ENCODE measurements at regions not wholly inside any gene's neighbourhood (a gene's known extent, or its start where the extent isn't known, plus 50 kb on each side); places are given as distances from the start of the nearest gene placed in this dataset.
"Not testable (repeated sequence)": the region's sequence is repeated elsewhere in the genome, so short reads cannot be mapped to it uniquely, and the experiment has no call there.

GRCh38 chr2:3899536-3900155 lies 196.3 kb downstream of the DCDC2C start:
- no peaks in the 10 kb centered on the region for H3K9me3 ChIP-seq (ENCODE audit: insufficient read depth, low read length, severe bottlenecking)
- peaks cover 4% of the 10 kb centered on the region; the same call in 1 of the 2 replicates for H3K4me1 ChIP-seq (ENCODE audit: insufficient read depth, low read length)
- no peak overlapping the region for H3K4me2 ChIP-seq (ENCODE audit: insufficient read depth, low read length)
- H4K20me1 ChIP-seq (ENCODE audit: insufficient read depth, low read length), result no peaks in the 10 kb centered on the region
- TF ChIP-seq, protein P1, sequence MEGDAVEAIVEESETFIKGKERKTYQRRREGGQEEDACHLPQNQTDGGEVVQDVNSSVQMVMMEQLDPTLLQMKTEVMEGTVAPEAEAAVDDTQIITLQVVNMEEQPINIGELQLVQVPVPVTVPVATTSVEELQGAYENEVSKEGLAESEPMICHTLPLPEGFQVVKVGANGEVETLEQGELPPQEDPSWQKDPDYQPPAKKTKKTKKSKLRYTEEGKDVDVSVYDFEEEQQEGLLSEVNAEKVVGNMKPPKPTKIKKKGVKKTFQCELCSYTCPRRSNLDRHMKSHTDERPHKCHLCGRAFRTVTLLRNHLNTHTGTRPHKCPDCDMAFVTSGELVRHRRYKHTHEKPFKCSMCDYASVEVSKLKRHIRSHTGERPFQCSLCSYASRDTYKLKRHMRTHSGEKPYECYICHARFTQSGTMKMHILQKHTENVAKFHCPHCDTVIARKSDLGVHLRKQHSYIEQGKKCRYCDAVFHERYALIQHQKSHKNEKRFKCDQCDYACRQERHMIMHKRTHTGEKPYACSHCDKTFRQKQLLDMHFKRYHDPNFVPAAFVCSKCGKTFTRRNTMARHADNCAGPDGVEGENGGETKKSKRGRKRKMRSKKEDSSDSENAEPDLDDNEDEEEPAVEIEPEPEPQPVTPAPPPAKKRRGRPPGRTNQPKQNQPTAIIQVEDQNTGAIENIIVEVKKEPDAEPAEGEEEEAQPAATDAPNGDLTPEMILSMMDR (IDR thresholded peaks at IDR 0.05; ENCODE audit: borderline replicate concordance, extremely low read depth, low read length, poor library complexity, severe bottlenecking), result no peak
- TF ChIP-seq EZH2 (IDR thresholded peaks at IDR 0.05; ENCODE audit: borderline replicate concordance, low read depth, low read length, severe bottlenecking), result no peak
- no peak overlapping the region for H3K27ac ChIP-seq (ENCODE audit: low read length)
- H3K9ac ChIP-seq (ENCODE audit: low read depth, low read length), result no peak overlapping the region
- peak; percentile 22 for DNase-seq
- ATAC-seq (ENCODE audit: insufficient read depth, low read depth), result peak; percentile 42; the same call in 1 of the 3 replicates
- H3K27me3 ChIP-seq (ENCODE audit: insufficient read depth, low read length, poor library complexity), result no peaks in the 10 kb centered on the region
- H3K36me3 ChIP-seq (ENCODE audit: insufficient read depth, low read length), result no peaks in the 10 kb centered on the region
- no peak overlapping the region for H2AFZ ChIP-seq (ENCODE audit: low read depth, low read length)
- H3K4me3 ChIP-seq (ENCODE audit: low read depth in 1 of 2, low read length in 2 of 2), result no peak overlapping the region
- no peaks in the 10 kb centered on the region for H3K79me2 ChIP-seq (ENCODE audit: insufficient read depth, low read length)

GRCh38 chr2:3902131-3902530 lies 198.8 kb downstream of the DCDC2C start:
- no peaks in the 10 kb centered on the region for H3K79me2 ChIP-seq (ENCODE audit: insufficient read depth, low read length)
- no peak overlapping the region for H3K4me3 ChIP-seq (ENCODE audit: low read depth in 1 of 2, low read length in 2 of 2)
- no peak for TF ChIP-seq EZH2 (IDR thresholded peaks at IDR 0.05; ENCODE audit: borderline replicate concordance, low read depth, low read length, severe bottlenecking)
- TF ChIP-seq, protein P1 (IDR thresholded peaks at IDR 0.05; ENCODE audit: borderline replicate concordance, extremely low read depth, low read length, poor library complexity, severe bottlenecking), result no peak
- no peak overlapping the region for H3K9ac ChIP-seq (ENCODE audit: low read depth, low read length)
- H2AFZ ChIP-seq (ENCODE audit: low read depth, low read length), result no peak overlapping the region
- no peaks in the 10 kb centered on the region for H3K27me3 ChIP-seq (ENCODE audit: insufficient read depth, low read length, poor library complexity)
- no peak overlapping the region for H3K4me2 ChIP-seq (ENCODE audit: insufficient read depth, low read length)
- no peaks in the 10 kb centered on the region for H4K20me1 ChIP-seq (ENCODE audit: insufficient read depth, low read length)
- no peak overlapping the region for H3K27ac ChIP-seq (ENCODE audit: low read length)
- no peak for ATAC-seq (ENCODE audit: insufficient read depth, low read depth)
- peaks cover 4% of the 10 kb centered on the region; the same call in 1 of the 2 replicates for H3K4me1 ChIP-seq (ENCODE audit: insufficient read depth, low read length)
- no peak for DNase-seq
- H3K36me3 ChIP-seq (ENCODE audit: insufficient read depth, low read length), result no peaks in the 10 kb centered on the region
- H3K9me3 ChIP-seq (ENCODE audit: insufficient read depth, low read length, severe bottlenecking), result no peaks in the 10 kb centered on the region

GRCh38 chr2:3904061-3904460 lies 200.7 kb downstream of the DCDC2C start:
- ATAC-seq (ENCODE audit: insufficient read depth, low read depth) (no peak), DNase-seq (no peak)
- H3K4me2 ChIP-seq (ENCODE audit: insufficient read depth, low read length), result no peak overlapping the region
- no peak overlapping the region for H3K27ac ChIP-seq (ENCODE audit: low read length)
- no peaks in the 10 kb centered on the region for H3K36me3 ChIP-seq (ENCODE audit: insufficient read depth, low read length)
- peaks cover 4% of the 10 kb centered on the region; the same call in 1 of the 2 replicates for H3K4me1 ChIP-seq (ENCODE audit: insufficient read depth, low read length)
- no peak overlapping the region for H2AFZ ChIP-seq (ENCODE audit: low read depth, low read length)
- H4K20me1 ChIP-seq (ENCODE audit: insufficient read depth, low read length), result no peaks in the 10 kb centered on the region
- no peaks in the 10 kb centered on the region for H3K79me2 ChIP-seq (ENCODE audit: insufficient read depth, low read length)
- H3K4me3 ChIP-seq (ENCODE audit: low read depth in 1 of 2, low read length in 2 of 2), result no peak overlapping the region
- TF ChIP-seq EZH2 (IDR thresholded peaks at IDR 0.05; ENCODE audit: borderline replicate concordance, low read depth, low read length, severe bottlenecking), result no peak
- TF ChIP-seq, protein P1 (IDR thresholded peaks at IDR 0.05; ENCODE audit: borderline replicate concordance, extremely low read depth, low read length, poor library complexity, severe bottlenecking), result no peak
- H3K9ac ChIP-seq (ENCODE audit: low read depth, low read length), result no peak overlapping the region
- H3K27me3 ChIP-seq (ENCODE audit: insufficient read depth, low read length, poor library complexity), result no peaks in the 10 kb centered on the region
- peaks cover 4% of the 10 kb centered on the region for H3K9me3 ChIP-seq (ENCODE audit: insufficient read depth, low read length, severe bottlenecking)

DNA sequence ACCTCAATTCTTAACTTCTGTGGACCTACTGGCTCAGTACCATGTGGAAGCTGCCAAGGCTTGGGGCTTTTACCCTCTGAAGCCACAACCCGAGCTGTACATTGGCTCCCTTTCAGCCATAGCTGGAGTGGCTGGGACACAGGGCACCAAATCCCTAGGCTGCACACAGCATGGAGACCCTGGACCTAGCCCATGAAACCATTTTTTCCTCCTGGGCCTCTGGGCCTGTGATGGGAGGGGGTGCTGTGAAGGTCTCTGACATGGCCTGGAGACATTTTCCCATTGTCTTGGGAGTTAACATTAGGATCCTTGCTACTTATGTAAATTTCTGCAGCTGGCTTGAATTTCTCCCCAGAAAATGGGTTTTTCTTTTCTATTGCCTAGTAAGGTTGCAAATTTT lies 205.1 kb downstream of the DCDC2C start:
- H3K27me3 ChIP-seq (ENCODE audit: insufficient read depth, low read length, poor library complexity); H3K4me1 ChIP-seq (ENCODE audit: insufficient read depth, low read length); H3K27ac ChIP-seq (ENCODE audit: low read length); H3K4me3 ChIP-seq (ENCODE audit: low read depth in 1 of 2, low read length in 2 of 2); ATAC-seq (ENCODE audit: insufficient read depth, low read depth); H3K36me3 ChIP-seq (ENCODE audit: insufficient read depth, low read length); H3K9me3 ChIP-seq (ENCODE audit: insufficient read depth, low read length, severe bottlenecking); H4K20me1 ChIP-seq (ENCODE audit: insufficient read depth, low read length); H2AFZ ChIP-seq (ENCODE audit: low read depth, low read length); H3K79me2 ChIP-seq (ENCODE audit: insufficient read depth, low read length); H3K4me2 ChIP-seq (ENCODE audit: insufficient read depth, low read length); H3K9ac ChIP-seq (ENCODE audit: low read depth, low read length): not testable (repeated sequence)
- DNase-seq, result peak; percentile 14

Measured in DND-41 (cell line).